Stimulated activated CD4-positive, alpha-beta T cell treated with anti-CD3 and anti-CD28 coated beads, Interleukin-4, amount 100 ng/mL, for 4 hours (primary cell): ENCODE measurements at regions not wholly inside any gene's neighbourhood (a gene's known extent, or its start where the extent isn't known, plus 50 kb on each side); places are given as distances from the start of the nearest gene placed in this dataset.
"Not testable (repeated sequence)": the region's sequence is repeated elsewhere in the genome, so short reads cannot be mapped to it uniquely, and the experiment has no call there.

Experiments used
- DNase-seq, 2 experiments: peaks; one replicate each; pipeline ENCODE4 v3.0.0-alpha.2; 2020

- no peak for DNase-seq
Measured at GRCh38 chr7:142602756-142603155, 146.5 kb upstream of the PRSS1 start.

- no peak for DNase-seq
Measured at GRCh38 chr7:142602183-142602582, 147.1 kb upstream of the PRSS1 start.

GRCh38 chr7:142598297-142598696, 151.0 kb upstream of the PRSS1 start:
- no peak for DNase-seq

- DNase-seq = no peak
Measured at GRCh38 chr7:142597547-142597946, 151.7 kb upstream of the PRSS1 start.

- no peak for DNase-seq
Measured at GRCh38 chr7:142595816-142596516, 153.3 kb upstream of the PRSS1 start.

- no peak for DNase-seq
Measured at GRCh38 chr7:142594078-142594477, 155.2 kb upstream of the PRSS1 start.

- no peak for DNase-seq
Measured at GRCh38 chr7:142593106-142593505, 156.2 kb upstream of the PRSS1 start.

- DNase-seq = no peak
Measured at GRCh38 chr7:142592664-142593063, 156.6 kb upstream of the PRSS1 start.

- no peak for DNase-seq
Measured at GRCh38 chr7:142592231-142592630, 157.0 kb upstream of the PRSS1 start.

- no peak for DNase-seq
Measured at GRCh38 chr7:142590830-142591457, 158.3 kb upstream of the PRSS1 start.

- DNase-seq = no peak
Measured at GRCh38 chr7:142590077-142590476, 159.2 kb upstream of the PRSS1 start.

- DNase-seq = no peak
Measured at GRCh38 chr7:142587578-142588191, 161.6 kb upstream of the PRSS1 start.

- DNase-seq = no peak
Measured at GRCh38 chr7:142586611-142587010, 162.7 kb upstream of the PRSS1 start.

- DNase-seq = no peak
Measured at GRCh38 chr7:142585425-142585824, 163.8 kb upstream of the PRSS1 start.

- DNase-seq = no peak
Measured at GRCh38 chr7:142584765-142585164, 164.5 kb upstream of the PRSS1 start.

- DNase-seq = peak; percentile 3 to 35
Measured at GRCh38 chr7:142583446-142583845, 165.8 kb upstream of the PRSS1 start.

- no peak for DNase-seq
Measured at GRCh38 chr7:142582351-142582750, 166.9 kb upstream of the PRSS1 start.

GRCh38 chr7:142581341-142581740, 167.9 kb upstream of the PRSS1 start:
- DNase-seq = peak in 1 of 2 experiments; percentile 12

GRCh38 chr7:142579946-142580345, 169.3 kb upstream of the PRSS1 start:
- no peak for DNase-seq

- not testable (repeated sequence) for DNase-seq
Measured at GRCh38 chr7:142575351-142575750, 173.9 kb upstream of the PRSS1 start.

GRCh38 chr7:142571581-142571980, 177.7 kb upstream of the PRSS1 start:
- no peak for DNase-seq

- no peak for DNase-seq
Measured at GRCh38 chr7:142569851-142570250, 179.4 kb upstream of the PRSS1 start.

- no peak for DNase-seq
Measured at GRCh38 chr7:142568435-142569097, 180.7 kb upstream of the PRSS1 start.
